ENCODE measurements at regions not wholly inside any gene's neighbourhood (a gene's known extent, or its start where the extent isn't known, plus 50 kb on each side); places are given as distances from the start of the nearest gene placed in this dataset.

DNA sequence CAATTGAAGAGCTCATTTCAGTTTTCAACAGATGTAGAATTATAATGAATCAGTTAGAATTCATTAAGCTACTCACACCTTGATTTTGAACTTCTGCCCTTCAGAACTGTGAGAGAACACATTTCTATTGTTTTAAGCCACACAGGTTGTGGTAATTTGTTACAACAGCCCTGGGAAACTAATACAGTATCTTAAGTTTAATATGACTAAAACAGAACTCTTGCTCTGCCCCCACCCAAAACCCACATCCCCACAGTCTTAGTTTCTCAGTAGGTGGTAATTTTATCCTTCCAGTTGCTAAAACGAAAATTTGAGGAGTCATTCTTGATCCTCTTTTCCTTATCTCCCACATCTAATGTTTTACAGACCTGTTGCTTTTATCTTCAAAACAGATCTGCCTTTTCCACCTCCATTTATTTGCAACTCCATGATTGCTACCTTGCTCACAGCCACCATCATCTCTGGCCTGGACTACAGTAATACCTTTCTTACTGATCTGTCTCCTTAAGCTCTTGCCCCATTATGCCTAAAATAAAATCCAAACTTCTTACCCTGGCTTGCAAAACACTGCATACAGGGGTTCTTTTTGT, 72.8 kb upstream of the NXPH1 start:
- TF ChIP-seq POLR2AphosphoS5 (IDR thresholded peaks at IDR 0.05; ENCODE audit: low read depth, low read length), result no peak
- no peak for TF ChIP-seq RFX5 (IDR thresholded peaks at IDR 0.05; ENCODE audit: low read length)
- no peak for TF ChIP-seq CHD2 (IDR thresholded peaks at IDR 0.05; ENCODE audit: low read length, partially characterized antibody)
